NCI-H2171 (cell line): ENCODE measurements at regions not wholly inside any gene's neighbourhood (a gene's known extent, or its start where the extent isn't known, plus 50 kb on each side); places are given as distances from the start of the nearest gene placed in this dataset.

Experiments used
- DNase-seq: peaks from one replicate; lab custom pipeline; 2025; lab: John Stamatoyannopoulos, UW

DNA sequence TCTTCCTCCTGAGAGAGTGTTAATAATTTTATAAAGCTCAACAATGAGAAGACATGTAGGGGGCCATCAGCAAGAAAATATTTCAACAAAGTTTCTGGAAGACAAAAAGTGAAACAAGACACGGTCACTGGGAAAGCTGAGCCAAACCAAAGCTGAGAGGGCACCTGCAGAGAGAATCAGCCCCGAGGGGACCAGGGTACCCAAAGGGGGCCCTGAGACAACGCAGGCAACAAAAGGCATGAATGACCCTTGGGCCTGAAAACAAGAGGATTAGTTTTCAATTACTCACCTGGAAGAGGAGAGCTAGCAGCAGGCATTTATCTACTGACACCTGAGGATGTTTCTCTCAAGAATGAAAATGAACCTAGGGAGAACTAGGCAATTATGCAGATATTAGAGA, 461.2 kb upstream of the MGMT start:
- no peak for DNase-seq

GRCh38 chr10:129018511-129018910, 448.5 kb upstream of the MGMT start:
- no peak for DNase-seq

- DNase-seq, result no peak
Observed at GRCh38 chr10:129020651-129021330, 446.2 kb upstream of the MGMT start.

DNA sequence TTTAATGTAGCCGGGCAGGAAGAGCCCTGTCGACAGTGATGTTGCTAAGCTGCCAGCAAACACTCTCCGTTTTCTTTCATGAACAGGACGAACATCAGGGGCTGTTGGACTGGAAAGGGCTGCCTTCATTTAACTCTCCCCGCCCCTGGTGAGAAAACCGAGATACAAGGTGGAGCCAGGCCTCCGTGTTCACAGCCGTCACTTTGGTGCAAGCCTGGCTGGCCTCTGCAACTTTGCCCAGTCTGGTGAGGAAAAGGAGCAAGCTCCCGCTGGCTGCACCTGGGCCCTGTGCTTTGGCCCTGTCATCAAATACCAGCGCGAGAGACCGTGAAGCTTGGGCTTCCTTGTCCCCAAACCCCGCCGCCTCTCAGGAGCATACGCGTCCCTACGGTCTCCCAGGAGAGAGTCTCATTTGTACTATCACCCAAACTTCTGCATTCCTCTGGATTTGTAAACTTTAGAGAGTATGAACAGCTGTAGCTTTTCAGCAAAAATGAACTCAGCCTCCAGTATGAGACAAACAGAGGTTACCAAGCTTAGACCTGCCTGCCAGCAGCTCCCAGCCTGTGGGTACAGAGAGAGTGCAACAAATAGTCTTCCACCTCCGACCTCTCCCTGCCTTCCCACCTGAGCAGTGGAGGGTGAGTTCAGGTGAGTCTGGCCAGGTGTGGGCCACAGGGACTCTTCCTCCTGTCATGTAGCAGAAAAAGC, 445.3 kb upstream of the MGMT start:
- no peak for DNase-seq

DNA sequence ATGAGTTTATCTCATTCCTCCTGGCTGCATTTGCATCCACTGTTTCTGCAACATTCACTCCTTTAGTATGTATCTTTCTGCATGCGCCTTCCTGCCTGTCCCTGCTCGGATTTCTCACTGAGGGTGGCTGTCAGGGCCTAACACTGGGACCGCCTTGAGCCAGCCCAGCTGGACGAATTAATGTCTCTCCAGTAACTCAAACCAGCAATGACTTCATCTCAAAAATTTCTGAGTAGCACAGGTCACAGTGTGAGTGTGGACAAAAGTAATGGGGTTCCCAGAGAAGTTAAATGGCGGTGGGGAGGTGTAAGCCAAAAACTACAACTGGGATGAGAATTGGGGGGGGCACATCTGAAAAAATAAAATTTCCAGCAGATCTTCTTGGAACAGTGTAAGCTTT, 444.0 kb upstream of the MGMT start:
- DNase-seq, result no peak

GRCh38 chr10:129024046-129024445, 443.0 kb upstream of the MGMT start:
- no peak for DNase-seq

DNA sequence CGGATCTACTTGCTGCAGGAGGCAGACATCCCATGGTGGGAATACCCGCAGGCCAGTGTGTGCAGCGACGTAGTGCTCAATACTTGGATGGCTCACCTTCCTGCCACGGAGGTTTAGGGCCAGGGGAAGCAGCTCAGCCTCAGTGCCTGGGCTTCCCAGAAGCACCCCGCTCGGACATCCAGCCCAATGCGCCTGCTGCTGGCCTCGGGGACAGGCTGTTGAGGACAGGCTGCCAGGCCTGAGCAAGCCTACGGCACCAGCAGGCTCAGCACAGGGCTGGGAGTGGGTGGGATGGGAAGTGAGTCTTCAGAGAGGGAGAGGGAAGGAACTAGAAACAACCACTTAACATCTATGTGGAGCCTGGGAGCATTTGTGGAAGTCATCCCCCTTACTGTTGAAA, 441.3 kb upstream of the MGMT start:
- DNase-seq, result no peak

- no peak for DNase-seq
Observed at GRCh38 chr10:129027906-129028305, 439.1 kb upstream of the MGMT start.

- DNase-seq, result no peak
Observed at GRCh38 chr10:129028451-129028850, 438.6 kb upstream of the MGMT start.

- no peak for DNase-seq
Observed at GRCh38 chr10:129029051-129029450, 438.0 kb upstream of the MGMT start.

GRCh38 chr10:129029851-129030602, 437.0 kb upstream of the MGMT start:
- DNase-seq, result no peak

DNA sequence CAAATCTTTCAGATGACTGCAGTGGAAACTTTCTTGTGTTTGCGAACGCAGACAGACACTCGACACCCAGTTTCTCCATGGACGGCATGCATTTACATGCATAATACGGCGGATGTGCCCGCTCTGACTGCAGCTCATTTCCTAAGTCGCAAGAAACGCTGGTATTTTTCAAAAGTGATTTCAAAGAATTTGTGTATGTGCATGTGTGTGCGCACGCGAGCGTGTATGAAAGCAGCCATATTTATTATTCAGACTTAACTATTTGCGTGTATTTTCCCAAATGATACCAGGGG, 436.5 kb upstream of the MGMT start:
- no peak for DNase-seq

DNA sequence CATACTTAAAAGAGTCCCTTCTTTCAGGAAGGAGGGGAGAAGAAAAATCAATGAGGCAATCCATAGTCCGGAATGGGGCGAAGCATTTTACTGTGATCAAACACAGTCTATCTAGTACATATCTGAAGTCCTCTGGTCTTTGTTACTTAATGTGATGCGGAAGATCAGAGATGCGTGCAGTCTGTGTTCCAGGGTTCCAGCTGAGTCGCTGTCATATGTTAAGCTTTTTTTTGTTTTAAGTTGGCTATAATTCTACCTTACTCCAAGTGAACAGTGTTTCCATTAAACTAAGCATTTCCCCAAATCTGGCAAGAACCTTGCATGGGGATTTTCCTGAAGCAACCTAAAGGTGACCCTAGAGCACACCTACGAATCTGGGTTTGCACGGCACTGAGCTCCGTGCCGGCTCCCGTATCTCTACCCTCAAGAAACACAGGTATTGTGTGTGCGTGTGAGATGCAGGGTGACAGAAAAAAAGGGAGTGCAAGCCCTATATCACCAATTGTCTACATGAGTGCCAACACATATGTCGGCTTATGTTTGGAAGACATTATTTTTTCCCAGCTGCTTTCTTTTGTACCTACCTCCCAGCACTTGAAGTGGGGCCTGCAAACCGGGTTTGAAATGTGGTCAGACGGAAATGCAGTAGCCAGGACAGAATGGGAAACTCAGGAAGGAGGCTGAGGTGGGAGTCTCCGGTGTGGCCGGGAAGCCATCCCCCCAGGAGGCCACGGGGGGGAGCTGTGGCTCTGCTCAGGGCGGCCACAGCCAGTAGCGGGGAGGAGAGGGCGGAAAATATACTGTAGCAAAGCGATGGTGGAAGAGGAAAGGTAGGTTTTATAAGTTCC, 435.8 kb upstream of the MGMT start:
- peak; percentile 37 for DNase-seq

DNA sequence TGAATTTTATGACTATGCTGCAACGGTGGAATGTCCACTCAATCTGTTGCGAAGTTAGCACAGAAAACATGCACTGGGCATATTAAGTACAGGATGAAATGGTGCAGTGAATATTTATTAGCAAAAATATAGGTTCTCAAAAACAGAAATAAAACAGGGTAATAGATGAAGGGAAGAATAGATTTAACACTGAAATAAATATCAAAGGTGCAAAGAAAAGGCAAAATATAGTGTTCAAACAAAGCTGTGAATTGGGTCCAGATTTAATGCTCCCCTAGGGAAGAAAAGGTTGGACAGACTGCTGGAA, 435.2 kb upstream of the MGMT start:
- no peak for DNase-seq

DNA sequence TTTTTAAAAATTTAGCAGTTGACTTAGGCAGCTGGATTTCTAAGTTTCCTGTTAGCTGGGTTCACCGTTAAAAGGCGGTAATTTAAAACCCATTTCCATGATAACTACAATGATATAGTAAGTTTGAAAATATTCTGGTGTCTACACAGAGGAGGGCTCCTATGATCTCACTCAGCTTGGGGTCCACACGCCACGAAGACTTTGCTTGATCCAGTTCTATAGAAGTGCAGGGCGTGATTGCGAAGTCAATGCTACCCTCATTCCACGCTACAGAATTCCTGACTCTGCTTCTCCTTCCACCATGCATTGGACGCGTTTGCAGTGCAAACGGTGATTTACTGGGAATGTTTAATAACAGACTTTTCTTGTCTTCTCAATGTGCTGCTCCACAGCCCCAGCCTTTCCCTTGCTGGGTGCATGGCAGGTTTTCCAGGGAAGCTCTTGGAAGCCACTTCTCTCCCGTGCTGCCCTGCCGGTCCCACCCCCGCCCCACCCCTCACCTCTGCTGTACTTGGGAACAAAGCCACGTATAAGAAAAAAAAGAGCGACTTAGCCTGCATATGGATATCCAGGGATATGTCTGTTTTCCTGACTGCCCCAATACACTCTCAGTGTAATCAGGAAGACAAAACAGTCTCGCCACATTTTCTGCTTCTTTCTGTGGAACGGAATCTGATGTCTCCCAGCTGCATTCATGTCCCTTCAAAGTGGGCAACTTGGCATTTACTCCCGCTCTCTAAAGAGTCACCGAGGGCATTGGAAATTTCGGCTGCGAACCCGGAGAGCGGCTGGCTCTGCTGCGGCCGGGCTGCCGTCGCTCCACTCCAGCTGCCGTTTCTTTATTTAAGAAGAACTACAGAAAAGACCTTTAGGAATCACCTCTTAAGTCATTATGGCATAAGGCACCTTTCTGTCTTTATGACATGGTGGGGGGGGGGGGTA, 434.4 kb upstream of the MGMT start:
- DNase-seq, result no peak

GRCh38 chr10:129033340-129033739, 433.7 kb upstream of the MGMT start:
- DNase-seq, result no peak

- DNase-seq, result no peak
Observed at GRCh38 chr10:129033790-129034272, 433.2 kb upstream of the MGMT start.

- no peak for DNase-seq
Observed at GRCh38 chr10:129035052-129035827, 431.8 kb upstream of the MGMT start.

GRCh38 chr10:129038522-129038921, 428.5 kb upstream of the MGMT start:
- DNase-seq, result no peak
